ENCODE measurements at regions not wholly inside any gene's neighbourhood (a gene's known extent, or its start where the extent isn't known, plus 50 kb on each side); places are given as distances from the start of the nearest gene placed in this dataset.

GRCh38 chr12:75587340-75588106 is 76.1 kb upstream of the KRR1 start:
- no peak for DNase-seq

GRCh38 chr12:75585330-75585729 is 73.9 kb upstream of the KRR1 start:
- no peak for DNase-seq

GRCh38 chr12:75583355-75583754 is 71.9 kb upstream of the KRR1 start:
- no peak for DNase-seq

- peak; percentile 36 for DNase-seq
Measured at GRCh38 chr12:75581515-75581914, 70.1 kb upstream of the KRR1 start.

- DNase-seq, result peak; percentile 86
Measured at GRCh38 chr12:75579552-75579951, 68.1 kb upstream of the KRR1 start.

- DNase-seq, result no peak
Measured at GRCh38 chr12:75578546-75578945, 67.1 kb upstream of the KRR1 start.

GRCh38 chr12:75577812-75578211 is 66.4 kb upstream of the KRR1 start:
- no peak for DNase-seq

GRCh38 chr12:75571656-75572205 is 60.3 kb upstream of the KRR1 start:
- DNase-seq, result no peak

- DNase-seq, result no peak
Measured at GRCh38 chr12:75571204-75571603, 59.8 kb upstream of the KRR1 start.

- DNase-seq, result no peak
Measured at GRCh38 chr12:75568801-75569200, 57.4 kb upstream of the KRR1 start.

- DNase-seq, result peak; percentile 28
Measured at GRCh38 chr12:75568393-75568792, 57.0 kb upstream of the KRR1 start.

GRCh38 chr12:75565795-75566194 is 54.4 kb upstream of the KRR1 start:
- no peak for DNase-seq

- DNase-seq, result no peak
Measured at GRCh38 chr12:75564852-75565251, 53.4 kb upstream of the KRR1 start.

- no peak for DNase-seq
Measured at GRCh38 chr12:75564398-75564797, 53.0 kb upstream of the KRR1 start.

- no peak for DNase-seq
Measured at GRCh38 chr12:75563351-75563750, 51.9 kb upstream of the KRR1 start.

GRCh38 chr12:75561921-75562320 is 50.5 kb upstream of the KRR1 start:
- DNase-seq, result no peak
